GM12865 (cell line): ENCODE measurements at regions not wholly inside any gene's neighbourhood (a gene's known extent, or its start where the extent isn't known, plus 50 kb on each side); places are given as distances from the start of the nearest gene placed in this dataset.

Source experiments
- DNase-seq: peaks from one replicate; pipeline ENCODE4 v3.0.0; 2010; ENCODE audit warnings: low read depth
- H3K4me3 ChIP-seq: 2 replicates; pipeline ENCODE4 v1.5.1; 2011; ENCODE audit warnings: mild to moderate bottlenecking, low read depth, low read length, control low read depth
- TF ChIP-seq, protein P1 (sequence below): IDR thresholded peaks from 2 replicates; pipeline ENCODE4 v1.5.1; 2011; ENCODE audit warnings: low read length, control low read depth, low read depth, inconsistent platforms; ENCODE audit not compliant: insufficient read depth; ENCODE audit errors: missing control alignments

DNA sequence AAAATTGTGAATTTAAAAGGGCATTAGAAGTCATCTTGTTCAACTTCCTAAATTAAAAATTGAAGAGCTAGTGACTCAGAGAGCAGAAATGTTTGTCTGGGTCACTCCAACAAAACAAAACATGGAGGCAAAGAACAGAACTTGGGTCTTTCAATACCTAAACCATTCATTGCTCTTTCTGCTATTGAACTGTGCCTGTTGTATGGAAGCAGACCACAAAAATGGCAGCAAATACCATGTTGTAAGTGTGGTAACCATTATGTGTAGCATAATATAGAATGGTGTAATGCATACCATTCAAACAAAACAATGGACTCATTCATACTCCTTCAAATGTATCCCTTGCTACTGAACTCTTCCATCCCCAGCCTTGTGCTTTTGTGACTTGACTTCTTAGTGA lies 360.2 kb upstream of the NRG3 start:
- H3K4me3 ChIP-seq: no peak overlapping the region
- TF ChIP-seq, protein P1, sequence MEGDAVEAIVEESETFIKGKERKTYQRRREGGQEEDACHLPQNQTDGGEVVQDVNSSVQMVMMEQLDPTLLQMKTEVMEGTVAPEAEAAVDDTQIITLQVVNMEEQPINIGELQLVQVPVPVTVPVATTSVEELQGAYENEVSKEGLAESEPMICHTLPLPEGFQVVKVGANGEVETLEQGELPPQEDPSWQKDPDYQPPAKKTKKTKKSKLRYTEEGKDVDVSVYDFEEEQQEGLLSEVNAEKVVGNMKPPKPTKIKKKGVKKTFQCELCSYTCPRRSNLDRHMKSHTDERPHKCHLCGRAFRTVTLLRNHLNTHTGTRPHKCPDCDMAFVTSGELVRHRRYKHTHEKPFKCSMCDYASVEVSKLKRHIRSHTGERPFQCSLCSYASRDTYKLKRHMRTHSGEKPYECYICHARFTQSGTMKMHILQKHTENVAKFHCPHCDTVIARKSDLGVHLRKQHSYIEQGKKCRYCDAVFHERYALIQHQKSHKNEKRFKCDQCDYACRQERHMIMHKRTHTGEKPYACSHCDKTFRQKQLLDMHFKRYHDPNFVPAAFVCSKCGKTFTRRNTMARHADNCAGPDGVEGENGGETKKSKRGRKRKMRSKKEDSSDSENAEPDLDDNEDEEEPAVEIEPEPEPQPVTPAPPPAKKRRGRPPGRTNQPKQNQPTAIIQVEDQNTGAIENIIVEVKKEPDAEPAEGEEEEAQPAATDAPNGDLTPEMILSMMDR: no peak
- no peak for DNase-seq

DNA sequence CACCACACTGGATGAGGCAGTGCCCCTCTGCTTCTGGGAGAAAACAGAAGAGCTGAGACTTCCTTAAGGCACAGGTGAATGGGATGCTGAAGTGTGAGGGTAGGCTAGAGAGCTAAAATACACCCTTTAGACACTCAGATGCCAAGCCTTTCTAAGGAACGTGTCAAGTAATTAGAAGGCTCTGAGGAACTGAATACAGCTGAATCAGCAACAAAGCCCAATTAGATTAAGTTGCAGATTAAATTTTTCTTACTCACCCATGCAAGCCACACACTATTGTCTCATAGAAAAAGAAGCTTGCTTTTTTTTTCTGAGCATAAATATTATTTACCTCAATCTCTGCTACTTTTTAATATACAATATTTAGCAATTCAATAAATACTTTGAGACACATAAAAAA lies 354.3 kb upstream of the NRG3 start:
- H3K4me3 ChIP-seq: no peak overlapping the region
- no peak for DNase-seq
- TF ChIP-seq, protein P1: no peak

DNA sequence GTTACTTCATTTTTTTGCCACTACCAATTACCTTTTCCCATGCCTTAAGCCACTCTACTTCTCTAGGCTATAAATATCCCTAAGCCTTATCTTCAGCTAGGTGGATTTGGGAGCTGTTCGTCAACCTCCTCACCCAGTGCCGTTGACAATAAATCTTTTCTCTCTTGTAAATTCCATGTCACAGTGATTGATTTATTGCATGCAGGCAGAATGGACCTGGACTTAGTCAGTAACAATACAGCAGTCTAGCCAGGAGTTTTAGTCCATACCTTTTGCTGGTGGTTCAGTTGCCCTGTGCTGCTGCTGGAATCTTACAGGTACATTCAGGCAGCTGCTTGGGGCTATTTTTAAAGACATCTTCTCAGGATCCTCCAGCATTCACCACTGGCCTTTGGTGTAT lies 350.5 kb upstream of the NRG3 start:
- TF ChIP-seq, protein P1: no peak
- no peak overlapping the region for H3K4me3 ChIP-seq
- no peak for DNase-seq

DNA sequence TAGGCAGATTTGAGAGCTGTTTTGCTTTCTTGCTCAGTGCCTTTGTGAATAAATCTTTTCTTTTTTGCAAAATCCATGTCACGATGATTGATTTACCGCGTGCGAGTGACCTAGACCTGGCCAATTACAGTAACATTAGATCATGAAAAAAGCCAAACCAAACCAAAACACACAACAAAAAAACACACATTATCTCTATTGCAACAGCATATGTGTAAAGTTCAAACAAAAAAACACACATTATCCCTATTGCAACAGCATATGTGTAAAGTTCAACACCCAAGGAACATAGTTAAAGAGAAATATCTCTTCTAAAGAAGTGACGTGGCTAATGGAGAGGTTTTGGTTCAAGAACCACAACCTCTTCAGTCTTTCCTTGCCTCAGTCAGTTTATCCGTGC lies 342.6 kb upstream of the NRG3 start:
- TF ChIP-seq, protein P1: no peak
- DNase-seq: no peak

DNA sequence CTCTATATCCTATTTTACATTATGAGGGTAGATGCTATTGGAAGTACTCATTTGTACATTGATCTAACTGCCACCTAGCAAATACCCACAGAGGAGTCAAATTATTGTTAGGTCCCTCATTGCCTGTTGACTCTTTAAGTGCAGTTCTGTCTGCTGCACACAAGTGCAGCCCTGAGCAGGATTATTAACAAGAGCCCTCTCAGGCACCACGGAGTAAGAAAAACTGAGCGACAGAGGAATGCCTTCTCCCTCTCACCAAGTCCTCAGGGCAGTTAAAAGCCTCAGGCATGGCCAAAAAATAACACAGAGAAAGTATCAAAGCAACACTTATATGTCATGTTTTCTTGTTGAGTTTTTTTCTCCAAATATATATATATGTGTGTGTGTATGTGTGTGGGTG lies 340.0 kb upstream of the NRG3 start:
- no peak for DNase-seq
- no peak overlapping the region for H3K4me3 ChIP-seq
- TF ChIP-seq, protein P1: no peak

More for the DNA sequence above, 342.6 kb upstream of the NRG3 start:
- H3K4me3 ChIP-seq: no peak overlapping the region

DNA sequence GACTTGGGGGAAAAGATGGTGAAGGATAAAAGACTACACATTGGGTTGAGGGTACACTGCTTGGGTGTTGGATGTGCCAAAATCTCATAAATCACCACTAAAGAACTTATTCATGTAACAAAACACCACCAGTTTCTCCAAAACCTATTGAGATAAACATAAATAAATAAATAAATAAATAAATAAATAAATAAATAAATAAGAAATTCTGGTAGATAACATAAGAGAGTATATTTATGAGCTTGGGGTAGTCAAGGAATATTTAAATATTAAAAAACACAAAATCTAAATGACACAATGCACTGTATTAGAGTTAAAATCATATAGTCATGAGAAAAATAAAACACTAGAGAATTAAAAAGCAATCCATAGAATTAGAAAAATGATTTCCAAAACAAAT lies 333.5 kb upstream of the NRG3 start:
- DNase-seq: no peak
- TF ChIP-seq, protein P1: no peak
- no peak overlapping the region for H3K4me3 ChIP-seq

DNA sequence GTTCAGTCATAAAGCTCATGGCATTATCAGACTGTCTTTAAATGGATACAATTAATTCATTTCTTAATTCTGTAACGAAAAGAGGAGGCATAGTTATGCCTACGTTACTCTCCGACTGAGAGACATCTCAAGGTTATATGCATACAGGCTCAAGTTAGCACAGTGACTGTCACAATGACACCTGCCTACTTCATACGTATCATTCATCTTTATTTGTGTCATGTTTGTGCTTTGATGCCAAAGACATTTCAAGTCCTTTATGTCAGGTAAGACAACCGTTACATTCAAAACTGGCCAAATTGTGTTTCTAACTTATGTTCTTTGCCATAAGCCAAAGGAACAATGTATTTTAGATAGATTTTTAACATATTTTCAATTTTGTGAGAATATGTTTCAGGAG lies 328.8 kb upstream of the NRG3 start:
- TF ChIP-seq, protein P1: no peak
- no peak overlapping the region for H3K4me3 ChIP-seq
- no peak for DNase-seq
